ENCODE measurements at regions not wholly inside any gene's neighbourhood (a gene's known extent, or its start where the extent isn't known, plus 50 kb on each side); places are given as distances from the start of the nearest gene placed in this dataset.

DNA sequence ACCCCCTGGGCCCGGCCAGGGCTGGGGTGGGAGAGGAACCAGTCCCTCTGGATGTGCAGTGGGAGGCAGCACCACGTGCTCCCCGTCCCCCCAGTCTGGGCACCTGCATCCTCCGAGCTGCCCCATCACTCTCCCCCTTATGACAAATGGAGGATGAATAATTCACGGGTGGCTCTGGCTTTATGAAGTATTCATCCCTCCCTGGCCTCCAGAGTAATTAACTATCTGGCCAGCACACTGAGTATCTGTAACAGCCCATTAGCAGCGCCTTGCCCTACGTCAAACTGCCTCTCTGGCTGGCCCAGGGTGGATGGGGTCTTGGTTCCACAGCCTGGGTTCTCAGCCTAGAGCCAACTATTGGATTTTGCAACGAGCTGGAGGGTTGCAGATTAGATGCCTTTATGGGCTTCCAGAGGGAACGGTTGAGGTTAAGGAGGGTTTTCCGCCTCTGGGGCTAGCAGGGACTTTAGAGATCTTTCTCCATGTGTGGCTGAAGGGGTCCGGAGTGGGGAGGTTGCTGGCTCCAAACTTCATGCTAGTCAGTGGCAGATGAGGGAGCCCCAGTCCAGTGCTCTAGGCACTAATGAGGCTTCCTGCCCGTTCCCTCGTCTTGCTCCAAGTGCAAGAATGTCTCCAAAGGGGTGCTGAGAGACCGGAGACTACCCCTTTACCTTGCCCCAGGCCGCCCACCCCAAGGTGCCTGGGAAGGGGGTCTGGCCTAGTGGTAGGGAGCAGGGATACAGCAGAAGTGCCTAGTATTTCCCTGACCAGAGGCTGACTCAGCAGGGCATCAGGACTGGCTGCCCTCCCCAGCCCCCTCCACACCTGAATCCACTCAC is 53.5 kb upstream of the MLN start:
- Histone ChIP-seq H3K27ac (no peak overlapping the region), H3K36me3 (no peaks in the 10 kb centered on the region), H3K9me3 (no peaks in the 10 kb centered on the region), H3K4me3 (no peak overlapping the region), H3K4me1 (replicated peaks) (no peaks in the 10 kb centered on the region), H3K27me3 (replicated peaks; ENCODE audit: insufficient read depth) (no peaks in the 10 kb centered on the region)
- no peak for DNase-seq (ENCODE audit: low spot score)
- TF ChIP-seq POLR2AphosphoS5 (IDR thresholded peaks at IDR 0.05) (no peak), CTCF (IDR thresholded peaks at IDR 0.05) (no peak), POLR2A (IDR thresholded peaks at IDR 0.05) (no peak)
- intact Hi-C loops (cut with DNase I): no loop called here
- 69% methylated on average over 15 of the region's 15 CpGs for WGBS

DNA sequence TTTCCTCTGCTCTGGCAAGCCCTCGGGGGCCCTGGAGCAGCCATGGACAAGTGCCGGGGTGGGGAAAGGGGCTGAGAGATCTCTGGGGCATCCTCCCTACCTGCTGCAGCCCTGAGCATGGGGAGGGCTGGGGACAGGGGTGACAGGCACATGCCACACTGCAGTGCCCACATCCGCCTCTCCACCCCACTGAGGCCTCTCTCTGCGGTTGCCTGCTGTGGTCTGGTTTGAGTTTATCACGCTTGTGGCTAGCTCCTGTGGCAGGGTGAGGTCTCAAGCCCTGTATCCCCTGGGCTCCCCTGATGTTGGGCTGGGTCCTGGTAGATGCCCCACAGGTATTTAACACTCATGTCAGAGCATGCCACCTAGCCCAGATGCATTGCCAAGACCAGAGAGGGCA is 52.9 kb upstream of the MLN start:
- no peaks in the 10 kb centered on the region for H3K36me3 ChIP-seq
- no peaks in the 10 kb centered on the region for H3K27me3 ChIP-seq (replicated peaks; ENCODE audit: insufficient read depth)
- TF ChIP-seq POLR2A (IDR thresholded peaks at IDR 0.05): no peak
- TF ChIP-seq CTCF (IDR thresholded peaks at IDR 0.05): no peak
- TF ChIP-seq POLR2AphosphoS5 (IDR thresholded peaks at IDR 0.05): no peak
- WGBS: 76% methylated on average over 5 of the region's 5 CpGs
- DNase-seq (ENCODE audit: low spot score): no peak
- no peaks in the 10 kb centered on the region for H3K9me3 ChIP-seq
- intact Hi-C loops (cut with DNase I): no loop called here
- H3K4me1 ChIP-seq (replicated peaks): no peaks in the 10 kb centered on the region
- no peak overlapping the region for H3K4me3 ChIP-seq
- no peak overlapping the region for H3K27ac ChIP-seq

DNA sequence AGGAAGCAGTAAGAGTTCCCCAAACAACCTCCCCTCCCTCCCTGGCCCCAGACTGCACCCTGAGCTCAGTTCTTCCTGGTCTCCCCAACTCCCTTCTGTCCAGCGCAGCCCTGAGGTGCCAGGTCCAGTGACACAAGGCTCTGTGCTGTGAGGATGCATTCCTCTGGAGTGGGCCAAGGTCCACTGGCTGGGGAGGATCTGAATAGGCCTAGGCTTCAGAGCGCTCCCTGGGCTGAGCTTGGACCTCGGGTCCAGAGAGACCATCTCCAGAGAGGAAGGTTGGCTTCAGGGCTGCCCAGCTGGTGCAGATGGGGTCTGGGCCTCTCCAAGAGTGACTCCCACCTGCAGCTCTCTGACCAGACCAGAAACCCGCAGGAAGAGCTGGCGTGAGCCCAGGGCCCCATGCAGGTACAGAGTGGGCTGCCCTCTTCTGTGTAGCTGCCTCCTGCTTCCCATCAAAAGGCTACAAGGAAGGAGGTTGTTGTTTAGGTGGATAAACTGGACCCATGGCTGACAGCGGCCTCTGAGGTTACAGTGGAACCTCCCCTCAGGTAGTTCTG is 52.3 kb upstream of the MLN start:
- Histone ChIP-seq H3K27me3 (replicated peaks; ENCODE audit: insufficient read depth) (no peaks in the 10 kb centered on the region), H3K36me3 (no peaks in the 10 kb centered on the region), H3K4me1 (replicated peaks) (no peaks in the 10 kb centered on the region), H3K4me3 (no peak overlapping the region), H3K27ac (no peak overlapping the region), H3K9me3 (no peaks in the 10 kb centered on the region)
- TF ChIP-seq POLR2A (IDR thresholded peaks at IDR 0.05) (no peak), POLR2AphosphoS5 (IDR thresholded peaks at IDR 0.05) (no peak), CTCF (IDR thresholded peaks at IDR 0.05) (no peak)
- no peak for DNase-seq (ENCODE audit: low spot score)
- 85% methylated on average over 6 of the region's 6 CpGs for WGBS
- intact Hi-C loops (cut with DNase I): no loop called here

DNA sequence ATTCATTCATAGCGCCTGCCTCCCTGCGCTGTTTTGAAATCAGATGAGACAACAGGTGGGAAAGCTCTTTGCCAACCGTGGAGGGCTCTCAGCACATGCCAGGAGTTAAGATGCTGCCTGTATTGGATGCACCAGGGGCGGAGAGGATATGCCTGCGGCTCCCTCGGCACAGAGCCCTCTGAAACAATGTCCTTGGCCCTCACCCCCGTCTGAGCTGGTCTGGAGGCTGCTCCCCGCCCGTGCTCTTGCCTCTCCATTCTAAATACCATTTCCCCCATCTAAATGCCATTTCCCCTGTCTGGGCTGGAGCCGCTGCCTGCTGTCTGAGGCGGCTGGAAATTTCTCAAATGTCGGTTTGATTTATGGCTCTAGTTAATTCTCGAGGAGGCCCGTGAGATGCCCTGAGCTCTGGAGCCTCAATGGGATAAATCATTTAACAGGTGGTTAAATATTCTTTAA is 50.8 kb upstream of the MLN start:
- intact Hi-C loops (cut with DNase I): no loop called here
- TF ChIP-seq POLR2AphosphoS5 (IDR thresholded peaks at IDR 0.05) (no peak), POLR2A (IDR thresholded peaks at IDR 0.05) (no peak), CTCF (IDR thresholded peaks at IDR 0.05) (no peak)
- Histone ChIP-seq H3K4me3 (no peak overlapping the region), H3K36me3 (no peaks in the 10 kb centered on the region), H3K27ac (no peak overlapping the region), H3K4me1 (replicated peaks) (no peaks in the 10 kb centered on the region), H3K27me3 (replicated peaks; ENCODE audit: insufficient read depth) (no peaks in the 10 kb centered on the region), H3K9me3 (no peaks in the 10 kb centered on the region)
- 18% methylated on average over 14 of the region's 14 CpGs for WGBS
- no peak for DNase-seq (ENCODE audit: low spot score)

DNA sequence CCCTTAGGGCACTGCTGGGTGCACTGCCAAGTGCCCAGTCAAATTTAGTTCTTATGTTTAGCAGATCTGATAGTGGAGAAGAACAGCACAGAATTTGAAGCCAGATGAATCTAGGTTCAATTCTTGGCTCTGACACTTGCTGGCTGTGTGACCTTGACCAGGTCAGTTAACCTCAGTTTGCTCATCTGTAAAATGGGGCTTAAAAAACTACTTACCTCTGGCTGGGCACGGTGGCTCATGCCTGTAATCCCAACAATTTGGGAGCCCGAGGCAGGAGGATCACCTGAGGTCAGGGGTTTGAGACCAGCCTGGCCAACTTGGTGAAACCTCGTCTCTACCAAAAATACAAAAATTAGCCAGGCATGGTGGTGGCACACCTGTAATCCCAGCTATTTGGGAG is 49.9 kb upstream of the MLN start:
- intact Hi-C loops (cut with DNase I): no loop called here
- Histone ChIP-seq H3K27ac (no peak overlapping the region), H3K4me3 (no peak overlapping the region), H3K36me3 (no peaks in the 10 kb centered on the region), H3K4me1 (replicated peaks) (no peaks in the 10 kb centered on the region), H3K9me3 (no peaks in the 10 kb centered on the region), H3K27me3 (replicated peaks; ENCODE audit: insufficient read depth) (no peaks in the 10 kb centered on the region)
- DNase-seq (ENCODE audit: low spot score): no peak
- no peak for TF ChIP-seq POLR2AphosphoS5 (IDR thresholded peaks at IDR 0.05)
- no peak for TF ChIP-seq CTCF (IDR thresholded peaks at IDR 0.05)
- TF ChIP-seq POLR2A (IDR thresholded peaks at IDR 0.05): no peak
- 96% methylated on average over 3 of the region's 3 CpGs for WGBS
